ENCODE measurements at regions not wholly inside any gene's neighbourhood (a gene's known extent, or its start where the extent isn't known, plus 50 kb on each side); places are given as distances from the start of the nearest gene placed in this dataset.

DNA sequence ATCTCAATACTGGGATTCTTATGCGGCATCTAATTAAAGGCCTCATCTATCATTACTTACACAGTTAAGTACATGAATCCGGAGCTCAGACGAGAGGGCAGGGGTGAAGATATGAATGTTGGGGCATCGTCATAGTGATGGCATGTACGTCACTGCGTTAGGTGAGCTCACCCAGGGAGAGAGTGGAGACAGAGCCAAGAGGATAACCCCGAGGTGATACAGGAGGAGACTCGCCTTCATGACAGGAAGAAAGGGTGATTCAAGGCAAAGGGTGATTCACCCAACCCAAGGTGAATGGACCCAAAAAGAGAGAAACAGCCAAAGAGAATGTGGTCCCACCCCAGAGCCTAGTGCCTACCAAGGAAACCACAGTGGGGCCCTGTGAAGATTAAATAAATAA, 132.9 kb upstream of the BLID start:
- H3K36me3 ChIP-seq (ENCODE audit: insufficient read depth, low read length) = no peaks in the 10 kb centered on the region
- DNase-seq = no peak
- H3K4me2 ChIP-seq (ENCODE audit: insufficient read depth, low read length) = no peak overlapping the region
- no peak overlapping the region for H3K4me3 ChIP-seq (ENCODE audit: low read depth in 1 of 2, low read length in 2 of 2)
- no peak overlapping the region for H2AFZ ChIP-seq (ENCODE audit: low read depth, low read length)
- TF ChIP-seq, protein P1, sequence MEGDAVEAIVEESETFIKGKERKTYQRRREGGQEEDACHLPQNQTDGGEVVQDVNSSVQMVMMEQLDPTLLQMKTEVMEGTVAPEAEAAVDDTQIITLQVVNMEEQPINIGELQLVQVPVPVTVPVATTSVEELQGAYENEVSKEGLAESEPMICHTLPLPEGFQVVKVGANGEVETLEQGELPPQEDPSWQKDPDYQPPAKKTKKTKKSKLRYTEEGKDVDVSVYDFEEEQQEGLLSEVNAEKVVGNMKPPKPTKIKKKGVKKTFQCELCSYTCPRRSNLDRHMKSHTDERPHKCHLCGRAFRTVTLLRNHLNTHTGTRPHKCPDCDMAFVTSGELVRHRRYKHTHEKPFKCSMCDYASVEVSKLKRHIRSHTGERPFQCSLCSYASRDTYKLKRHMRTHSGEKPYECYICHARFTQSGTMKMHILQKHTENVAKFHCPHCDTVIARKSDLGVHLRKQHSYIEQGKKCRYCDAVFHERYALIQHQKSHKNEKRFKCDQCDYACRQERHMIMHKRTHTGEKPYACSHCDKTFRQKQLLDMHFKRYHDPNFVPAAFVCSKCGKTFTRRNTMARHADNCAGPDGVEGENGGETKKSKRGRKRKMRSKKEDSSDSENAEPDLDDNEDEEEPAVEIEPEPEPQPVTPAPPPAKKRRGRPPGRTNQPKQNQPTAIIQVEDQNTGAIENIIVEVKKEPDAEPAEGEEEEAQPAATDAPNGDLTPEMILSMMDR (IDR thresholded peaks at IDR 0.05; ENCODE audit: borderline replicate concordance, extremely low read depth, low read length, poor library complexity, severe bottlenecking) = no peak
- no peak for TF ChIP-seq EZH2 (IDR thresholded peaks at IDR 0.05; ENCODE audit: borderline replicate concordance, low read depth, low read length, severe bottlenecking)
- H3K27me3 ChIP-seq (ENCODE audit: insufficient read depth, low read length, poor library complexity) = no peaks in the 10 kb centered on the region
- no peaks in the 10 kb centered on the region for H4K20me1 ChIP-seq (ENCODE audit: insufficient read depth, low read length)
- H3K27ac ChIP-seq (ENCODE audit: low read length) = no peak overlapping the region
- H3K9ac ChIP-seq (ENCODE audit: low read depth, low read length) = no peak overlapping the region
- ATAC-seq (ENCODE audit: insufficient read depth, low read depth) = no peak
- no peaks in the 10 kb centered on the region for H3K9me3 ChIP-seq (ENCODE audit: insufficient read depth, low read length, severe bottlenecking)
- H3K79me2 ChIP-seq (ENCODE audit: insufficient read depth, low read length) = no peaks in the 10 kb centered on the region
- no peaks in the 10 kb centered on the region for H3K4me1 ChIP-seq (ENCODE audit: insufficient read depth, low read length)

DNA sequence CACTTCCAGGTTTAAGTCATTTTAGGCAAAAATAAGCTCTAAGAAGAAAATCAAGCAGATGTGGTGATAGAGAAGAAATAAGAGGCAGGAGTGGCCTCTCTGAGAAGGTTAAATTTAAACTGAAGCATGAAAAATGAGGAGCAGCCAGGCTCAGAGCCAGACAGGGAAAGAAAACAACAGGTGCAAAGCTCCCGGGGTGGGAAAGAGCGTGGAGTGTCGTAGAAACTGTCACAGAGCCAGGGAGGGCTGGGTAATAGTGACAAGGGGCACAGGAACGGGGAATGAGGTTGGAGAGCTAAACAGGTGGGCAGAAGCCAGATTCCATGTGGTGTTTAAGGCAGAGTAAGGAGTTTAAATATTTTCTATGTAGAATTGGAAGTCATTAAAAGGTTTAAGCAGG, 132.1 kb upstream of the BLID start:
- ATAC-seq (ENCODE audit: insufficient read depth, low read depth) = no peak
- DNase-seq = no peak
- H2AFZ ChIP-seq (ENCODE audit: low read depth, low read length) = no peak overlapping the region
- H3K27me3 ChIP-seq (ENCODE audit: insufficient read depth, low read length, poor library complexity) = no peaks in the 10 kb centered on the region
- no peak overlapping the region for H3K4me3 ChIP-seq (ENCODE audit: low read depth in 1 of 2, low read length in 2 of 2)
- no peaks in the 10 kb centered on the region for H3K9me3 ChIP-seq (ENCODE audit: insufficient read depth, low read length, severe bottlenecking)
- H3K9ac ChIP-seq (ENCODE audit: low read depth, low read length) = no peak overlapping the region
- H3K4me1 ChIP-seq (ENCODE audit: insufficient read depth, low read length) = no peaks in the 10 kb centered on the region
- no peaks in the 10 kb centered on the region for H4K20me1 ChIP-seq (ENCODE audit: insufficient read depth, low read length)
- H3K27ac ChIP-seq (ENCODE audit: low read length) = no peak overlapping the region
- H3K4me2 ChIP-seq (ENCODE audit: insufficient read depth, low read length) = no peak overlapping the region
- TF ChIP-seq, protein P1 (IDR thresholded peaks at IDR 0.05; ENCODE audit: borderline replicate concordance, extremely low read depth, low read length, poor library complexity, severe bottlenecking) = no peak
- TF ChIP-seq EZH2 (IDR thresholded peaks at IDR 0.05; ENCODE audit: borderline replicate concordance, low read depth, low read length, severe bottlenecking) = no peak
- no peaks in the 10 kb centered on the region for H3K79me2 ChIP-seq (ENCODE audit: insufficient read depth, low read length)
- H3K36me3 ChIP-seq (ENCODE audit: insufficient read depth, low read length) = no peaks in the 10 kb centered on the region

DNA sequence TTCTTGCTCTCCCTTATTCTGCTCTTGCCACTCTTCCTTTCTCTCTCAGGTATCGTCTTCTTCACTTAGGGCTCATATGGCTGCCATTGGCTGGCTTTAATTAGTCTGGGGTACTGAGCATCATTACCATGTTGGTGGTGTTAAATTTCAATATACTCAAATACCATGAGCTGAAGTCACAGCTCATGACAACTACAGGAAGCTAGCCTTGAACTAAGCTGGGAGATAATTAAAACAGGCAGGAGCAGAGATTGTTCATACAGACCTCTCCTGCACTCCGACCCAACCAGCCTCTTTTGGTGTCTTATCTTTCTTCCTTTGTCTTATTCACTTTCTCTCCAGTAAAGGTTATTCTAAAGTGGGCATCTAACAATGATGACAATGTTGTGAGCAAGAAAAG, 130.9 kb upstream of the BLID start:
- Histone ChIP-seq H2AFZ (ENCODE audit: low read depth, low read length) (no peak overlapping the region), H3K9ac (ENCODE audit: low read depth, low read length) (no peak overlapping the region), H3K79me2 (ENCODE audit: insufficient read depth, low read length) (no peaks in the 10 kb centered on the region), H3K9me3 (ENCODE audit: insufficient read depth, low read length, severe bottlenecking) (no peaks in the 10 kb centered on the region), H3K4me2 (ENCODE audit: insufficient read depth, low read length) (no peak overlapping the region), H3K4me1 (ENCODE audit: insufficient read depth, low read length) (no peaks in the 10 kb centered on the region), H3K4me3 (ENCODE audit: low read depth in 1 of 2, low read length in 2 of 2) (no peak overlapping the region), H3K27me3 (ENCODE audit: insufficient read depth, low read length, poor library complexity) (no peaks in the 10 kb centered on the region), H3K27ac (ENCODE audit: low read length) (no peak overlapping the region), H3K36me3 (ENCODE audit: insufficient read depth, low read length) (no peaks in the 10 kb centered on the region), H4K20me1 (ENCODE audit: insufficient read depth, low read length) (no peaks in the 10 kb centered on the region)
- no peak for DNase-seq
- ATAC-seq (ENCODE audit: insufficient read depth, low read depth) = no peak
- no peak for TF ChIP-seq EZH2 (IDR thresholded peaks at IDR 0.05; ENCODE audit: borderline replicate concordance, low read depth, low read length, severe bottlenecking)

DNA sequence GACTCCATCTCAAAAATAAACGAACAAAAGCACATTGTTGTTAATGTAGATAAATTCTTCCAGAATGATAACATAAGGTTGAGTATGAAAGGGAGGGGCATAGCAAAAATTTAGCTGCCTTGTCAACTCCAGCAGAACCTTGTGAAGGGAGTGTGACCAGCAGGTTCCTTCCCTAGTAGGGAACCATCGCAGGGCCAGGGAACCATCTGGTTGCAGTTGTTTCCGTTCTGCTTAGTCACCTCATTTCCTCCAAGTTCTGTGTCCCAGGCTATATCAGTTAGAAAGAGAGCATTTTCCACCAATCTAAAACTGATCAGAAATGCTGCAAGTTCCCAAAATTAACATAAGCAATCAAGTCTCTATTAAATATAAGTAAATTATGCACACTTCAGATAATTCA, 126.7 kb upstream of the BLID start:
- Histone ChIP-seq H4K20me1 (ENCODE audit: insufficient read depth, low read length) (no peaks in the 10 kb centered on the region), H3K4me3 (ENCODE audit: low read depth in 1 of 2, low read length in 2 of 2) (no peak overlapping the region)

More for the DNA sequence above, 126.7 kb upstream of the BLID start:
- TF ChIP-seq, protein P1 (IDR thresholded peaks at IDR 0.05; ENCODE audit: borderline replicate concordance, extremely low read depth, low read length, poor library complexity, severe bottlenecking) = no peak
- no peak for TF ChIP-seq EZH2 (IDR thresholded peaks at IDR 0.05; ENCODE audit: borderline replicate concordance, low read depth, low read length, severe bottlenecking)
- no peak overlapping the region for H3K27ac ChIP-seq (ENCODE audit: low read length)
- no peak for DNase-seq
- no peak for ATAC-seq (ENCODE audit: insufficient read depth, low read depth)
- no peaks in the 10 kb centered on the region for H3K9me3 ChIP-seq (ENCODE audit: insufficient read depth, low read length, severe bottlenecking)
- H3K4me1 ChIP-seq (ENCODE audit: insufficient read depth, low read length) = no peaks in the 10 kb centered on the region
- no peak overlapping the region for H3K9ac ChIP-seq (ENCODE audit: low read depth, low read length)
- H3K36me3 ChIP-seq (ENCODE audit: insufficient read depth, low read length) = no peaks in the 10 kb centered on the region
- H3K79me2 ChIP-seq (ENCODE audit: insufficient read depth, low read length) = no peaks in the 10 kb centered on the region
- no peak overlapping the region for H2AFZ ChIP-seq (ENCODE audit: low read depth, low read length)
- no peaks in the 10 kb centered on the region for H3K27me3 ChIP-seq (ENCODE audit: insufficient read depth, low read length, poor library complexity)
- H3K4me2 ChIP-seq (ENCODE audit: insufficient read depth, low read length) = no peak overlapping the region
